GM23338 (cell line): ENCODE measurements at regions not wholly inside any gene's neighbourhood (a gene's known extent, or its start where the extent isn't known, plus 50 kb on each side); places are given as distances from the start of the nearest gene placed in this dataset.

ENCODE experiments used
- ATAC-seq: fragments of 200-7000 bp; cut with Tn5 transposase; 3 replicates; pipeline ENCODE4 v1.9.1; 2020
- DNase-seq: peaks from one replicate; pipeline ENCODE4 v3.0.0-alpha.2; 2015; ENCODE audit warnings: low spot score
- H2AFZ ChIP-seq: fragments of 200-600 bp; sonication (generic); 2 replicates; pipeline ENCODE4 v1.8.0; 2016; ENCODE audit warnings: antibody characterized with exemption, mild to moderate bottlenecking, moderate library complexity
- H3F3A ChIP-seq: fragments of 200-600 bp; sonication (generic); replicated peaks from 2 replicates; pipeline ENCODE4 v1.8.0; 2017; ENCODE audit warnings: antibody characterized with exemption, mixed run types, low read depth
- H3K27ac ChIP-seq: fragments of 200-600 bp; sonication (generic); 2 replicates; pipeline ENCODE4 v1.6.1; 2016; ENCODE audit warnings: low read depth
- H3K27me3 ChIP-seq: fragments of 200-600 bp; sonication (generic); 2 replicates; pipeline ENCODE4 v1.8.0; 2016; ENCODE audit warnings: mild to moderate bottlenecking, mixed run types, moderate library complexity; ENCODE audit not compliant: insufficient read depth
- H3K36me3 ChIP-seq: fragments of 200-600 bp; sonication (generic); 2 replicates; pipeline ENCODE4 v1.8.0; 2016; ENCODE audit warnings: mild to moderate bottlenecking; ENCODE audit not compliant: insufficient read depth
- H3K4me1 ChIP-seq: fragments of 200-600 bp; sonication (generic); 2 replicates; pipeline ENCODE4 v1.8.0; 2016; ENCODE audit warnings: mild to moderate bottlenecking, moderate library complexity; ENCODE audit not compliant: insufficient read depth
- H3K4me2 ChIP-seq: fragments of 200-600 bp; sonication (generic); 2 replicates; pipeline ENCODE4 v1.7.1; 2017; ENCODE audit warnings: mixed run types
- H3K4me3 ChIP-seq: fragments of 200-600 bp; sonication (generic); 2 replicates; pipeline ENCODE4 v1.6.1; 2016; ENCODE audit warnings: mixed run types
- H3K79me2 ChIP-seq: fragments of 200-600 bp; sonication (generic); replicated peaks from 2 replicates; pipeline ENCODE4 v1.8.0; 2017; ENCODE audit warnings: mild to moderate bottlenecking; ENCODE audit not compliant: insufficient read depth
- H3K9me2 ChIP-seq: fragments of 200-600 bp; sonication (generic); 2 replicates; pipeline ENCODE4 v1.8.0; 2017; ENCODE audit not compliant: insufficient read depth
- H4K20me1 ChIP-seq: fragments of 200-600 bp; sonication (generic); replicated peaks from 2 replicates; pipeline ENCODE4 v1.8.0; 2017; ENCODE audit warnings: mild to moderate bottlenecking; ENCODE audit not compliant: insufficient read depth
- H3K27ac Mint-ChIP-seq: 2 replicates; pipeline ENCODE4 v1.8.0; 2020; ENCODE audit warnings: inconsistent platforms, mild to moderate bottlenecking, moderate library complexity, mixed read lengths
- H3K27me3 Mint-ChIP-seq: 3 replicates; pipeline ENCODE4 v1.8.0; 2022; ENCODE audit warnings: low read depth, mild to moderate bottlenecking, moderate library complexity, mixed read lengths, inconsistent platforms; ENCODE audit not compliant: insufficient read depth, poor library complexity
- H3K36me3 Mint-ChIP-seq: 3 replicates; pipeline ENCODE4 v1.8.0; 2021; ENCODE audit warnings: low read depth, mild to moderate bottlenecking, inconsistent platforms, moderate library complexity, mixed read lengths
- H3K4me1 Mint-ChIP-seq: 3 replicates; pipeline ENCODE4 v1.8.0; 2020; ENCODE audit warnings: mild to moderate bottlenecking, inconsistent platforms, mixed read lengths
- H3K4me3 Mint-ChIP-seq: 3 replicates; pipeline ENCODE4 v1.8.0; 2021; ENCODE audit warnings: moderate library complexity, mild to moderate bottlenecking, inconsistent platforms, mixed read lengths
- H3K9me3 Mint-ChIP-seq: 3 replicates; pipeline ENCODE4 v1.8.0; 2020; ENCODE audit warnings: moderate library complexity, mild to moderate bottlenecking, inconsistent platforms, mixed read lengths
- CREB1 ChIP-seq: fragments of 250-450 bp; sonication (Bioruptor Pico); IDR thresholded peaks from 2 replicates; pipeline ENCODE4 v1.5.0; 2020; ENCODE audit warnings: low read depth, mild to moderate bottlenecking, moderate library complexity
- CTCF ChIP-seq, 2 experiments: fragments of 200-600 bp in 1 of 2; sonication (generic) in 1 of 2; conservative IDR thresholded peaks; 2 replicates each; pipeline versions ENCODE4 v1.5.1 to v1.6.1; 2016 to 2017; ENCODE audit warnings: antibody characterized with exemption in 2 of 2, low read depth in 2 of 2, mild to moderate bottlenecking in 2 of 2, moderate library complexity in 1 of 2
- ETS1 ChIP-seq: IDR thresholded peaks from 2 replicates; pipeline ENCODE4 v1.6.1; 2016; ENCODE audit warnings: antibody characterized with exemption
- EZH2 ChIP-seq: fragments of 200-600 bp; sonication (generic); IDR thresholded peaks from one replicate; pipeline ENCODE4 v1.8.0; 2017; ENCODE audit warnings: antibody characterized with exemption, mild to moderate bottlenecking, low read depth; ENCODE audit not compliant: unreplicated experiment
- EZH2phosphoT487 ChIP-seq: fragments of 200-600 bp; sonication (generic); IDR thresholded peaks from one replicate; pipeline ENCODE4 v1.8.1; 2018; ENCODE audit warnings: antibody characterized with exemption; ENCODE audit not compliant: unreplicated experiment
- JUNB ChIP-seq: IDR thresholded peaks from one replicate; pipeline ENCODE4 v1.6.1; 2016; ENCODE audit warnings: antibody characterized with exemption; ENCODE audit not compliant: unreplicated experiment
- STAT1 ChIP-seq: IDR thresholded peaks from one replicate; pipeline ENCODE4 v1.6.1; 2016; ENCODE audit warnings: antibody characterized with exemption; ENCODE audit not compliant: unreplicated experiment
- ZNF114 ChIP-seq: fragments of 250-450 bp; sonication (Bioruptor Pico); IDR thresholded peaks from 2 replicates; pipeline ENCODE4 v1.5.0; 2020; ENCODE audit warnings: mild to moderate bottlenecking, moderate library complexity
- ZNF331 ChIP-seq: fragments of 250-450 bp; sonication (Bioruptor Pico); IDR thresholded peaks from 2 replicates; pipeline ENCODE4 v1.5.0; 2020; ENCODE audit warnings: low read depth, mild to moderate bottlenecking, moderate library complexity
- TF ChIP-seq, protein P1 (sequence below): fragments of 250-450 bp; sonication (Bioruptor Pico); IDR thresholded peaks from 2 replicates; pipeline ENCODE4 v1.5.0; 2020; ENCODE audit warnings: mild to moderate bottlenecking, moderate library complexity
- TF ChIP-seq, protein P2 (sequence below): IDR thresholded peaks from one replicate; pipeline ENCODE4 v1.6.1; 2018; ENCODE audit warnings: antibody characterized with exemption; ENCODE audit not compliant: unreplicated experiment

DNA sequence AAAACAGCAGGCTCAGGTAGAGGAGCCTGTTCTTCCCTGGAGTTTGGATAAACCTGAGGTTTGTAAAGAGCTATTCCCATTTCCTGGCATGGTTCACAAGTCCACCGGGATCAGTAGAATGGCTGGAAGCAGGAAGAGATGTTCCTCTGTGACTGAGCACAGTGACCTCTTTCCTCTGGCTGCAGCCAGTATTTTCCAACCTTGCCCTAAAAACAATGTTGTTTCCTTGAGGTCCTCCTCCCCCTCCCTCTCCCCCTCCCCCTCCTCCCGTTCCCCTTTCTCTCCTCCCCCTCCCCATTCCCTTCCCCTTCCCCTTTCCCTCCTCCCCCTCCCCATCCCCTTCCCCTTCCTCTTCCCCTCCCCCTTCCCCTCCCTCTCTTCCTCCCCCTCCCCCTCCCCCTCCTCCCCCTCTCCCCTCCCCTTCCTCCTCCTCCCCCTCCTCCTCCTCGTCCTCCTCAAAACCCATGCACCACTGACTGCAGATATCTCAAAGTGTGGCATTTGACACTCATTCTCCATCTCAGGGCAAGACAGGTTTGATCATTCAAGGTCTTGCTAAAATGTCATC, 58.9 kb upstream of the MON1B start:
- ATAC-seq, result no peak
- Mint-ChIP-seq H3K9me3 (peaks cover 48% of the 10 kb centered on the region), H3K36me3 (peaks cover 3% of the 10 kb centered on the region; the same call in 1 of the 3 replicates), H3K4me1 (peaks cover 9% of the 10 kb centered on the region), H3K27ac (no peak overlapping the region), H3K27me3 (peaks cover 4% of the 10 kb centered on the region), H3K4me3 (no peak overlapping the region)
- H3K9me2 ChIP-seq, result no peaks in the 10 kb centered on the region
- no peaks in the 10 kb centered on the region for H3F3A ChIP-seq
- H3K27me3 ChIP-seq, result no peaks in the 10 kb centered on the region
- no peak overlapping the region for H2AFZ ChIP-seq
- peaks cover 24% of the 10 kb centered on the region for H3K4me1 ChIP-seq
- no peaks in the 10 kb centered on the region; the same call in 1 of the 2 replicates for H4K20me1 ChIP-seq
- TF ChIP-seq, protein P1, sequence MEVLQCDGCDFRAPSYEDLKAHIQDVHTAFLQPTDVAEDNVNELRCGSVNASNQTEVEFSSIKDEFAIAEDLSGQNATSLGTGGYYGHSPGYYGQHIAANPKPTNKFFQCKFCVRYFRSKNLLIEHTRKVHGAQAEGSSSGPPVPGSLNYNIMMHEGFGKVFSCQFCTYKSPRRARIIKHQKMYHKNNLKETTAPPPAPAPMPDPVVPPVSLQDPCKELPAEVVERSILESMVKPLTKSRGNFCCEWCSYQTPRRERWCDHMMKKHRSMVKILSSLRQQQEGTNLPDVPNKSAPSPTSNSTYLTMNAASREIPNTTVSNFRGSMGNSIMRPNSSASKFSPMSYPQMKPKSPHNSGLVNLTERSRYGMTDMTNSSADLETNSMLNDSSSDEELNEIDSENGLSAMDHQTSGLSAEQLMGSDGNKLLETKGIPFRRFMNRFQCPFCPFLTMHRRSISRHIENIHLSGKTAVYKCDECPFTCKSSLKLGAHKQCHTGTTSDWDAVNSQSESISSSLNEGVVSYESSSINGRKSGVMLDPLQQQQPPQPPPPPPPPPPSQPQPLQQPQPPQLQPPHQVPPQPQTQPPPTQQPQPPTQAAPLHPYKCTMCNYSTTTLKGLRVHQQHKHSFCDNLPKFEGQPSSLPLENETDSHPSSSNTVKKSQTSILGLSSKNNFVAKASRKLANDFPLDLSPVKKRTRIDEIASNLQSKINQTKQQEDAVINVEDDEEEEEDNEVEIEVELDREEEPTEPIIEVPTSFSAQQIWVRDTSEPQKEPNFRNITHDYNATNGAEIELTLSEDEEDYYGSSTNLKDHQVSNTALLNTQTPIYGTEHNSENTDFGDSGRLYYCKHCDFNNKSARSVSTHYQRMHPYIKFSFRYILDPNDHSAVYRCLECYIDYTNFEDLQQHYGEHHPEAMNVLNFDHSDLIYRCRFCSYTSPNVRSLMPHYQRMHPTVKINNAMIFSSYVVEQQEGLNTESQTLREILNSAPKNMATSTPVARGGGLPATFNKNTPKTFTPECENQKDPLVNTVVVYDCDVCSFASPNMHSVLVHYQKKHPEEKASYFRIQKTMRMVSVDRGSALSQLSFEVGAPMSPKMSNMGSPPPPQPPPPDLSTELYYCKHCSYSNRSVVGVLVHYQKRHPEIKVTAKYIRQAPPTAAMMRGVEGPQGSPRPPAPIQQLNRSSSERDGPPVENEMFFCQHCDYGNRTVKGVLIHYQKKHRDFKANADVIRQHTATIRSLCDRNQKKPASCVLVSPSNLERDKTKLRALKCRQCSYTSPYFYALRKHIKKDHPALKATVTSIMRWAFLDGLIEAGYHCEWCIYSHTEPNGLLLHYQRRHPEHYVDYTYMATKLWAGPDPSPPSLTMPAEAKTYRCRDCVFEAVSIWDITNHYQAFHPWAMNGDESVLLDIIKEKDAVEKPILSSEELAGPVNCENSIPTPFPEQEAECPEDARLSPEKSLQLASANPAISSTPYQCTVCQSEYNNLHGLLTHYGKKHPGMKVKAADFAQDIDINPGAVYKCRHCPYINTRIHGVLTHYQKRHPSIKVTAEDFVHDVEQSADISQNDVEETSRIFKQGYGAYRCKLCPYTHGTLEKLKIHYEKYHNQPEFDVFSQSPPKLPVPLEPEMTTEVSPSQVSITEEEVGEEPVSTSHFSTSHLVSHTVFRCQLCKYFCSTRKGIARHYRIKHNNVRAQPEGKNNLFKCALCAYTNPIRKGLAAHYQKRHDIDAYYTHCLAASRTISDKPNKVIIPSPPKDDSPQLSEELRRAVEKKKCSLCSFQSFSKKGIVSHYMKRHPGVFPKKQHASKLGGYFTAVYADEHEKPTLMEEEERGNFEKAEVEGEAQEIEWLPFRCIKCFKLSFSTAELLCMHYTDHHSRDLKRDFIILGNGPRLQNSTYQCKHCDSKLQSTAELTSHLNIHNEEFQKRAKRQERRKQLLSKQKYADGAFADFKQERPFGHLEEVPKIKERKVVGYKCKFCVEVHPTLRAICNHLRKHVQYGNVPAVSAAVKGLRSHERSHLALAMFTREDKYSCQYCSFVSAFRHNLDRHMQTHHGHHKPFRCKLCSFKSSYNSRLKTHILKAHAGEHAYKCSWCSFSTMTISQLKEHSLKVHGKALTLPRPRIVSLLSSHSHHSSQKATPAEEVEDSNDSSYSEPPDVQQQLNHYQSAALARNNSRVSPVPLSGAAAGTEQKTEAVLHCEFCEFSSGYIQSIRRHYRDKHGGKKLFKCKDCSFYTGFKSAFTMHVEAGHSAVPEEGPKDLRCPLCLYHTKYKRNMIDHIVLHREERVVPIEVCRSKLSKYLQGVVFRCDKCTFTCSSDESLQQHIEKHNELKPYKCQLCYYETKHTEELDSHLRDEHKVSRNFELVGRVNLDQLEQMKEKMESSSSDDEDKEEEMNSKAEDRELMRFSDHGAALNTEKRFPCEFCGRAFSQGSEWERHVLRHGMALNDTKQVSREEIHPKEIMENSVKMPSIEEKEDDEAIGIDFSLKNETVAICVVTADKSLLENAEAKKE, result no peak
- TF ChIP-seq ZNF331 (CRISPR knock-in tag) (no peak), STAT1 (no peak), JUNB (no peak), EZH2phosphoT487 (no peak), CTCF (conservative IDR thresholded peaks at IDR 0.05; ENCODE audit: low read depth in 2 of 2) (no peak), ZNF114 (CRISPR knock-in tag) (no peak), CREB1 (CRISPR knock-in tag) (no peak), EZH2 (no peak), ETS1 (no peak)
- TF ChIP-seq, protein P2, sequence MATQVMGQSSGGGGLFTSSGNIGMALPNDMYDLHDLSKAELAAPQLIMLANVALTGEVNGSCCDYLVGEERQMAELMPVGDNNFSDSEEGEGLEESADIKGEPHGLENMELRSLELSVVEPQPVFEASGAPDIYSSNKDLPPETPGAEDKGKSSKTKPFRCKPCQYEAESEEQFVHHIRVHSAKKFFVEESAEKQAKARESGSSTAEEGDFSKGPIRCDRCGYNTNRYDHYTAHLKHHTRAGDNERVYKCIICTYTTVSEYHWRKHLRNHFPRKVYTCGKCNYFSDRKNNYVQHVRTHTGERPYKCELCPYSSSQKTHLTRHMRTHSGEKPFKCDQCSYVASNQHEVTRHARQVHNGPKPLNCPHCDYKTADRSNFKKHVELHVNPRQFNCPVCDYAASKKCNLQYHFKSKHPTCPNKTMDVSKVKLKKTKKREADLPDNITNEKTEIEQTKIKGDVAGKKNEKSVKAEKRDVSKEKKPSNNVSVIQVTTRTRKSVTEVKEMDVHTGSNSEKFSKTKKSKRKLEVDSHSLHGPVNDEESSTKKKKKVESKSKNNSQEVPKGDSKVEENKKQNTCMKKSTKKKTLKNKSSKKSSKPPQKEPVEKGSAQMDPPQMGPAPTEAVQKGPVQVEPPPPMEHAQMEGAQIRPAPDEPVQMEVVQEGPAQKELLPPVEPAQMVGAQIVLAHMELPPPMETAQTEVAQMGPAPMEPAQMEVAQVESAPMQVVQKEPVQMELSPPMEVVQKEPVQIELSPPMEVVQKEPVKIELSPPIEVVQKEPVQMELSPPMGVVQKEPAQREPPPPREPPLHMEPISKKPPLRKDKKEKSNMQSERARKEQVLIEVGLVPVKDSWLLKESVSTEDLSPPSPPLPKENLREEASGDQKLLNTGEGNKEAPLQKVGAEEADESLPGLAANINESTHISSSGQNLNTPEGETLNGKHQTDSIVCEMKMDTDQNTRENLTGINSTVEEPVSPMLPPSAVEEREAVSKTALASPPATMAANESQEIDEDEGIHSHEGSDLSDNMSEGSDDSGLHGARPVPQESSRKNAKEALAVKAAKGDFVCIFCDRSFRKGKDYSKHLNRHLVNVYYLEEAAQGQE, result no peak
- no peaks in the 10 kb centered on the region for H3K36me3 ChIP-seq
- H3K27ac ChIP-seq, result no peak overlapping the region
- H3K4me2 ChIP-seq, result no peak overlapping the region
- no peak overlapping the region for H3K4me3 ChIP-seq
- DNase-seq, result no peak
- no peaks in the 10 kb centered on the region for H3K79me2 ChIP-seq
